ENCODE measurements at regions not wholly inside any gene's neighbourhood (a gene's known extent, or its start where the extent isn't known, plus 50 kb on each side); places are given as distances from the start of the nearest gene placed in this dataset.

DNA sequence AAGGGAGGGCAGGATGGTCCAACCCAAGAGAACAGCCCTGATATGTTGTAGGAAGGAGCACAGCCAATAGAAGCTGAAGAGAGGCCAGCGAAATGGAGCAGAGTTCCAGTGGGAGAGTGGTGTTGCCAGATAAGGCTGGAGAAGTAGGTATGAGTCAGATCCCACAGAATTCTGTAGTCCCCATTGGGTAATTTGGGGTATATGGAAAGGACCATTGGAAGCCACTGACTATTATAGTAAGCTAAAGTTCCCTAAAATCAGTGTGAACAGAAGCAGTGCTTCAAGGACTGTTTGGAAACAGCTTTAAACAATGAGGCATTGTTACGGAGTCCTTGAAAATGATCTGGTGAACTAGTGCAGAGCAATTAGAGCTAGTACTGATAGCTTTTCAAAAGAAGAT is 63.0 kb downstream of the DISP1 start:
- H3K4me1 ChIP-seq = no peaks in the 10 kb centered on the region
- H3K4me3 Mint-ChIP-seq (ENCODE audit: unreplicated experiment) = no peak overlapping the region
- no TSS peak for BruUV-seq (replicated peaks)
- POLR2A ChIA-PET = no interaction called here
- 0 out of 2 replicates have a peak, but pooled peaks cover 3% of the 10 kb centered on the region for H3K9me3 ChIP-seq
- CTCF ChIA-PET = no interaction called here
- no peak for DNase-seq
- H3K27ac Mint-ChIP-seq (ENCODE audit: unreplicated experiment) = no peak overlapping the region
- peaks cover 10% of the 10 kb centered on the region for H3K9me3 Mint-ChIP-seq (ENCODE audit: unreplicated experiment)
- no peaks in the 10 kb centered on the region for H3K27me3 Mint-ChIP-seq (ENCODE audit: insufficient read depth, unreplicated experiment)
- no peaks in the 10 kb centered on the region for H3K36me3 Mint-ChIP-seq (ENCODE audit: insufficient read depth, unreplicated experiment)
- no peaks in the 10 kb centered on the region for H3K36me3 ChIP-seq (ENCODE audit: control insufficient read depth, insufficient read depth, low read length)
- H3K27me3 ChIP-seq (replicated peaks; ENCODE audit: control insufficient read depth, insufficient read depth, low read length) = no peaks in the 10 kb centered on the region
- TF ChIP-seq, protein P1, sequence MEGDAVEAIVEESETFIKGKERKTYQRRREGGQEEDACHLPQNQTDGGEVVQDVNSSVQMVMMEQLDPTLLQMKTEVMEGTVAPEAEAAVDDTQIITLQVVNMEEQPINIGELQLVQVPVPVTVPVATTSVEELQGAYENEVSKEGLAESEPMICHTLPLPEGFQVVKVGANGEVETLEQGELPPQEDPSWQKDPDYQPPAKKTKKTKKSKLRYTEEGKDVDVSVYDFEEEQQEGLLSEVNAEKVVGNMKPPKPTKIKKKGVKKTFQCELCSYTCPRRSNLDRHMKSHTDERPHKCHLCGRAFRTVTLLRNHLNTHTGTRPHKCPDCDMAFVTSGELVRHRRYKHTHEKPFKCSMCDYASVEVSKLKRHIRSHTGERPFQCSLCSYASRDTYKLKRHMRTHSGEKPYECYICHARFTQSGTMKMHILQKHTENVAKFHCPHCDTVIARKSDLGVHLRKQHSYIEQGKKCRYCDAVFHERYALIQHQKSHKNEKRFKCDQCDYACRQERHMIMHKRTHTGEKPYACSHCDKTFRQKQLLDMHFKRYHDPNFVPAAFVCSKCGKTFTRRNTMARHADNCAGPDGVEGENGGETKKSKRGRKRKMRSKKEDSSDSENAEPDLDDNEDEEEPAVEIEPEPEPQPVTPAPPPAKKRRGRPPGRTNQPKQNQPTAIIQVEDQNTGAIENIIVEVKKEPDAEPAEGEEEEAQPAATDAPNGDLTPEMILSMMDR (IDR thresholded peaks at IDR 0.05; ENCODE audit: insufficient read depth in 1 of 2, low read depth in 1 of 2, low read length in 1 of 2, severe bottlenecking in 1 of 2, unreplicated experiment in 1 of 2) = no peak
- H3K4me1 Mint-ChIP-seq (ENCODE audit: low read depth, unreplicated experiment) = no peaks in the 10 kb centered on the region
- H3K4me3 ChIP-seq (ENCODE audit: low read depth, low read length) = no peak overlapping the region
- intact Hi-C loops (cut with micrococcal nuclease; ENCODE audit: unreplicated experiment) = no loop called here

DNA sequence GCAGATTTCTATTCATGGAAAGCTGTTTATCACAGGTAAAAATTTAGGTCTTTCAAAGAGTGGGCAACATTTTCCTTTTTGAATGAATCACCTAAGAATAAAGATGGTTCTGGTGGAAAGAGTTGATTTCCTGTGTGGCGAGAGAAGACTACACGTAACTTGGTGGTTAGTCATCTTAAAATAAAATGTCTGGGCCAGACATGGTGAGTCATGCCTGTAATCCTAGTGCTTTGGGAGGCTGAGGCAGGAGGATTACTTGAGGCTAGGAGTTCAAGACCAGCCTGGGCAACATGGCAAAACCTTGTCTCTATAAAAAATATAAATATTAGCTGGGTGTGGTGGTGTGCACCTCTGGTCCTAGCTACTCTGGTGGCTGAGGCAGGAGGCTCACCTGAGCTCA is 65.7 kb downstream of the DISP1 start:
- Mint-ChIP-seq H3K9me3 (ENCODE audit: unreplicated experiment) (no peaks in the 10 kb centered on the region), H3K27ac (ENCODE audit: unreplicated experiment) (no peak overlapping the region), H3K4me3 (ENCODE audit: unreplicated experiment) (no peak overlapping the region), H3K36me3 (ENCODE audit: insufficient read depth, unreplicated experiment) (no peaks in the 10 kb centered on the region), H3K27me3 (ENCODE audit: insufficient read depth, unreplicated experiment) (no peaks in the 10 kb centered on the region), H3K4me1 (ENCODE audit: low read depth, unreplicated experiment) (no peaks in the 10 kb centered on the region)
- Histone ChIP-seq H3K9me3 (0 out of 2 replicates have a peak, but pooled peaks cover 4% of the 10 kb centered on the region), H3K4me3 (ENCODE audit: low read depth, low read length) (no peak overlapping the region), H3K27me3 (replicated peaks; ENCODE audit: control insufficient read depth, insufficient read depth, low read length) (no peaks in the 10 kb centered on the region), H3K36me3 (ENCODE audit: control insufficient read depth, insufficient read depth, low read length) (no peaks in the 10 kb centered on the region), H3K4me1 (no peaks in the 10 kb centered on the region)
- no peak for DNase-seq
- POLR2A ChIA-PET = no interaction called here
- intact Hi-C loops (cut with micrococcal nuclease; ENCODE audit: unreplicated experiment) = no loop called here
- TF ChIP-seq, protein P1 (IDR thresholded peaks at IDR 0.05; ENCODE audit: insufficient read depth in 1 of 2, low read depth in 1 of 2, low read length in 1 of 2, severe bottlenecking in 1 of 2, unreplicated experiment in 1 of 2) = no peak
- CTCF ChIA-PET = no interaction called here
- BruUV-seq (replicated peaks) = no TSS peak

DNA sequence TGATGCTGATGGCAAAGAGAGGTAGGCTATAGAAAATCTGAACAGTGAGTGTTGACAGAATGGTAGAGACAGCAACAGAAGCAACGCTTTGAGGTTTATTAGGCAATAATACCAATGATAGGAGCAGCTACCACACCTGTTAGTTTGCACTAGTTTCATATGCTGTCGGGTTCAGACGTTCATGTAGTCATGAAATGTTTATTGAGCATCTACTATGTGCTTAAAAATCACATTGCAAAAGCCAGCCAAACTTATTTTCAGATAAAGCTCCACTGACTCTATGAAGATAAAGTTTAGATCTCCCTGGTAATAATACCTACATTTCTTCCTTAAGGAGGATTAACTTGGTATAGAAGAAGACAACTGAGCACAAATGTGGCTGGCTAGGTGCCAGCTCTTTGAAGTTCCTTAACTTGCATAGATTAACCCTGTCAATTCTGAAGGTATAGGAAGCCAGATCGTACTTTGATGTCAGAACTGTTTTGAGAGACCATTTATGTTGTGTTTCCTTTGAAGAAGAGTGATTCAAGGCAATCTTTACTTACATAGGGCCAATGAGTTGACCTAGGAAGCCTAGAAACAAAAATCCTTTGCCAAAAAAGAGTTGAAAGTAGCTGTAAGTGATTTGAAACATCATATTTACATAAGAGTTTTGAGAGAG is 71.5 kb downstream of the DISP1 start:
- H3K9me3 Mint-ChIP-seq (ENCODE audit: unreplicated experiment) = no peaks in the 10 kb centered on the region
- intact Hi-C loops (cut with micrococcal nuclease; ENCODE audit: unreplicated experiment) = no loop called here
- CTCF ChIA-PET = no interaction called here
- no peak overlapping the region for H3K27ac Mint-ChIP-seq (ENCODE audit: unreplicated experiment)
- DNase-seq = peak in 1 of 2 experiments; percentile 35
- POLR2A ChIA-PET = no interaction called here
- no TSS peak for BruUV-seq (replicated peaks)
- no peaks in the 10 kb centered on the region for H3K27me3 ChIP-seq (replicated peaks; ENCODE audit: control insufficient read depth, insufficient read depth, low read length)
- TF ChIP-seq, protein P1 (IDR thresholded peaks at IDR 0.05; ENCODE audit: insufficient read depth in 1 of 2, low read depth in 1 of 2, low read length in 1 of 2, severe bottlenecking in 1 of 2, unreplicated experiment in 1 of 2) = no peak
- no peaks in the 10 kb centered on the region for H3K4me1 ChIP-seq
- H3K4me3 ChIP-seq (ENCODE audit: low read depth, low read length) = no peak overlapping the region
- H3K36me3 ChIP-seq (ENCODE audit: control insufficient read depth, insufficient read depth, low read length) = no peaks in the 10 kb centered on the region
- no peaks in the 10 kb centered on the region for H3K4me1 Mint-ChIP-seq (ENCODE audit: low read depth, unreplicated experiment)
- H3K36me3 Mint-ChIP-seq (ENCODE audit: insufficient read depth, unreplicated experiment) = no peaks in the 10 kb centered on the region
- no peak overlapping the region for H3K4me3 Mint-ChIP-seq (ENCODE audit: unreplicated experiment)
- no peaks in the 10 kb centered on the region for H3K27me3 Mint-ChIP-seq (ENCODE audit: insufficient read depth, unreplicated experiment)
- H3K9me3 ChIP-seq = 0 out of 2 replicates have a peak, but pooled peaks cover 4% of the 10 kb centered on the region

All from Caco-2 (cell line).